ENCODE measurements at regions not wholly inside any gene's neighbourhood (a gene's known extent, or its start where the extent isn't known, plus 50 kb on each side); places are given as distances from the start of the nearest gene placed in this dataset.

DNA sequence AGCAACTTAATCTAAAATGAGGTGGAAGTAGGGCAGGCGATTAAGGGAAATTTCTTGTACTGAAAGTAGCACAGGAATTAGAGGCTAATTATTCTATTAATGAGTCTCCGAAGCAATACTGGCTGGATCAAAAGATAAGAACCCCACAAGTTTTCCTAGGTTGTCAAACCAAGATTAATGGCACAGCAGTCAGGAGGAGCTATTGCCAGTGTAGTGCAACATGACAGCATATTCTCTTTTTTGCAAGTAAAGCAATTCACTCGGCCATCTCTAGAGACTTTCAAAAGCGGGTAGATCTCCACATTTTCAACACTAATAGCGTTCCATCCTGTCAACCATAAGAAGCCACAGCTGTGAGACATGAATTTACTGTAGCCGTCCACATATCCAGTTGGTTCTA lies 81.2 kb downstream of the CYB561 start:
- peaks cover 25% of the 10 kb centered on the region for H3K36me3 ChIP-seq
- H3K27ac ChIP-seq = no peak overlapping the region
- H3K4me3 ChIP-seq (ENCODE audit: low read depth in 1 of 2, low read length in 1 of 2) = no peak overlapping the region
- H3K4me1 ChIP-seq (ENCODE audit: control insufficient read depth in 1 of 2, insufficient read depth in 1 of 2, low read depth in 1 of 2, low read length in 1 of 2) = no peaks in the 10 kb centered on the region
- no peak for TF ChIP-seq CTCF (IDR thresholded peaks at IDR 0.05)
- no peaks in the 10 kb centered on the region for H3K9me3 ChIP-seq
- no peaks in the 10 kb centered on the region for H3K27me3 ChIP-seq

DNA sequence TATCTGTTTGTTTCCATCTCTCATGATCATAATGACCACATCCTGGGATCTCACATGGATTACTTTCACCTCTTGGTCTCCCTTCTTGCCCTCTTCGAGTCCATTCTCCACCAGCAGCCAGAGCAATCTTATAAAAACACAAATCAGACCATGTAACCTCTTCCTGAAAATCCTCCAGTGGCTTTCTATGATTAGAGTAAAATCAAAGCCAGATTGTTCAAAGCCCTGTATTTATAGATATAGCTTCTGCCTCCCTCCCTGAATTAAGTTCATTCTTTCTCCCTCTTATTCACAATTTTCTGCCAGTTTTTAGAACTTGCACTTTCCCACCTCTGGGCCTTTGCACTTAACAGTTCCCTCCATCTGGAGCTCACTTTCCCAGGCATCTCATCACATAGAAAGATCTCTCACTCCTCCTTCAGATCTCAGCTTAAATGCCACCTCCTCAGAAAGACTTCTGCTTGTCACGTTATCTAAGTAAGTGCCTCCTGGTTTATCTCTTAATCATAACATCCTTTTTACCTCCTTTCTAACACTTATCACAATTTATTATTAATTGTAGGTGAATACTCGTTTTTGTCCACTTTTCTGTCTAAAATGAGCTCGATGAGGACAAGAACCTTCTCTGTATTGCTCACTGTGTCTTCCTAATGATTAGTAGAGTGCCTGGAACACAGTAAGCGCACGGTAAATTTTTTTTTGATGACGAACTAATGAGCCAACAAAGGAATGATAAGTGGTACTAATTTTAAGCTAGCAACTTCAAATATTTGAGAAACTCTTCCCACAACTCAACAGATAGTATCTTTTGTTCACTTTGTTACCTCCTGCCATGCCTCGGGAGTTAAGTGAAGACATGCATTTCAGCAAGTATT lies 80.5 kb downstream of the CYB561 start:
- peaks cover 25% of the 10 kb centered on the region for H3K36me3 ChIP-seq
- H3K27me3 ChIP-seq = no peaks in the 10 kb centered on the region
- TF ChIP-seq CTCF (IDR thresholded peaks at IDR 0.05) = no peak
- H3K4me3 ChIP-seq (ENCODE audit: low read depth in 1 of 2, low read length in 1 of 2) = no peak overlapping the region
- H3K27ac ChIP-seq = no peak overlapping the region
- H3K9me3 ChIP-seq = no peaks in the 10 kb centered on the region
- H3K4me1 ChIP-seq (ENCODE audit: control insufficient read depth in 1 of 2, insufficient read depth in 1 of 2, low read depth in 1 of 2, low read length in 1 of 2) = no peaks in the 10 kb centered on the region

DNA sequence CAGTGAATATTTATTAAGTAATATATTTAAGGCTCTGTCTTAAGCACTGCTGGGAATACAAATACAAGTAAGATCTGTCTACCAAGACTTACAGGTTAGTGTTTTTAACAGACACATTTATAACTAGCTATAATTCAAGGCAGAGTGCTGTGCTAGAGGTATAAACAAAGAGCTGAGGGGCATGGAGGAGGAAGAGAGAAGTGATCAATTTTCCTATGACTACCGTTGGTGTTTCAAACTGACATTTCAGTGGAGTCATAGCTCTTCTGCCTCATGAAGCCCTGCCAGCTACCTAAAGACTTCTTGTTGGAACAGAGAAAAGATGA lies 79.9 kb downstream of the CYB561 start:
- Histone ChIP-seq H3K9me3 (no peaks in the 10 kb centered on the region), H3K27me3 (no peaks in the 10 kb centered on the region), H3K27ac (no peak overlapping the region), H3K36me3 (peaks cover 25% of the 10 kb centered on the region), H3K4me1 (ENCODE audit: control insufficient read depth in 1 of 2, insufficient read depth in 1 of 2, low read depth in 1 of 2, low read length in 1 of 2) (no peaks in the 10 kb centered on the region), H3K4me3 (ENCODE audit: low read depth in 1 of 2, low read length in 1 of 2) (no peak overlapping the region)
- TF ChIP-seq CTCF (IDR thresholded peaks at IDR 0.05) = no peak

DNA sequence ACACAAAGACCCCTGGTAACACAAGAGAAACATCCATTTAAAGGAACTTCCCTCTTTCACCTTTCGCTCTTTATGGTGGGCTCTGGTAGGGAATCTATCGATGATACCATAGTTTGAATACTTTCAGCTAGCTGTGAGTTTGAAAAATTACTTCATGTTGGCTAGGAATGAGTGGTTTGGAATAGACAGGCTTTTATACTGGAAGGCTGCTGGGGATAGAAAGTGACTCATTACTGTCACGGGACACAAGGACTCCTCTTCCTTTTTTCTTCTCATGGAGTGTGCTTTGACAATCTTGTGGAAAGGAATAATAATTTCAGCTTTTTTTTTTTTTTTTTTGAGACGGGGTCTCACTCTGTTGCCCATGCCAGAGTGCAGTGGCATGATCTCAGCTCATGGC lies 76.9 kb downstream of the CYB561 start:
- Histone ChIP-seq H3K27me3 (no peaks in the 10 kb centered on the region), H3K4me3 (ENCODE audit: low read depth in 1 of 2, low read length in 1 of 2) (no peak overlapping the region), H3K27ac (no peak overlapping the region), H3K4me1 (ENCODE audit: control insufficient read depth in 1 of 2, insufficient read depth in 1 of 2, low read depth in 1 of 2, low read length in 1 of 2) (no peaks in the 10 kb centered on the region), H3K9me3 (no peaks in the 10 kb centered on the region), H3K36me3 (peaks cover 15% of the 10 kb centered on the region)
- TF ChIP-seq CTCF (IDR thresholded peaks at IDR 0.05) = no peak

DNA sequence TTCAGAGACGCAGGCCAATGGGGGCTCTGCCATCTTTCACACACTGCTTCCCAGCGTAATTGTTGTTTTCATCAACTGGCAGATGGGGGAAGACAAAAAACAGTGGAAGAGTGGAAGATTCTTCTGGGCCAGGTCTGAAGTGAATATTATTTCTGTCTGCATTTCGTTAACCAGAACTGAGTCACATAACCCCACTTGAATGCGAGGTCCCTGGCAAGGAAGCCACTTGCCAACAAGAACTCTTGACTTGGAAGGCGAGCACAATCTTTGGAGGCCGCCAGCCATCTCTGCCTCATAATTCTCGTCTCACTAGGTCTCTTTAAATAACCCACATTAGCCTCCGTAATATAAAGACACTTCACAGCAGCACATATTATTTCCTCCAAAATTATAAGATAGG lies 75.4 kb downstream of the CYB561 start:
- Histone ChIP-seq H3K9me3 (no peaks in the 10 kb centered on the region), H3K4me1 (ENCODE audit: control insufficient read depth in 1 of 2, insufficient read depth in 1 of 2, low read depth in 1 of 2, low read length in 1 of 2) (no peaks in the 10 kb centered on the region), H3K4me3 (ENCODE audit: low read depth in 1 of 2, low read length in 1 of 2) (no peak overlapping the region), H3K27me3 (no peaks in the 10 kb centered on the region), H3K27ac (no peak overlapping the region), H3K36me3 (peaks cover 10% of the 10 kb centered on the region)
- no peak for TF ChIP-seq CTCF (IDR thresholded peaks at IDR 0.05)

Measured in neutrophil (primary cell).